ENCODE measurements at regions not wholly inside any gene's neighbourhood (a gene's known extent, or its start where the extent isn't known, plus 50 kb on each side); places are given as distances from the start of the nearest gene placed in this dataset.

- DNase-seq (ENCODE audit: low read depth) (no peak), FAIRE-seq (no peak)
- no peaks in the 10 kb centered on the region for H3K27me3 Mint-ChIP-seq (ENCODE audit: low read depth, unreplicated experiment)
- no peaks in the 10 kb centered on the region for H3K27me3 ChIP-seq (ENCODE audit: insufficient read depth, low read length)
- no peak overlapping the region for H2AFZ ChIP-seq (ENCODE audit: low read depth, low read length)
- no peak overlapping the region for H3K27ac Mint-ChIP-seq (ENCODE audit: unreplicated experiment)
- H3K79me2 ChIP-seq (ENCODE audit: insufficient read depth, low read length): no peaks in the 10 kb centered on the region
- H4K20me1 ChIP-seq (ENCODE audit: insufficient read depth, low read length): no peaks in the 10 kb centered on the region
- H3K4me3 ChIP-seq (ENCODE audit: insufficient read depth, low read depth, low read length): no peak overlapping the region
- no peak overlapping the region for H3K4me3 Mint-ChIP-seq (ENCODE audit: unreplicated experiment)
- no peaks in the 10 kb centered on the region for H3K36me3 ChIP-seq (ENCODE audit: insufficient read depth, low read length)
- H3K4me2 ChIP-seq (ENCODE audit: low read length): no peak overlapping the region
- H3K36me3 Mint-ChIP-seq (ENCODE audit: low read depth, unreplicated experiment): no peaks in the 10 kb centered on the region
- no peaks in the 10 kb centered on the region for H3K9me3 ChIP-seq (ENCODE audit: insufficient read depth, low read depth, low read length)
- H3K4me1 Mint-ChIP-seq (ENCODE audit: low read depth, unreplicated experiment): no peaks in the 10 kb centered on the region
- no peak for TF ChIP-seq EZH2 (IDR thresholded peaks at IDR 0.05; ENCODE audit: insufficient read depth, low read length)
- TF ChIP-seq CTCF (IDR thresholded peaks at IDR 0.05; ENCODE audit: insufficient read depth, low read depth, low read length): no peak
- no peak overlapping the region for H3K9ac ChIP-seq (ENCODE audit: low read length)
- H3K27ac ChIP-seq (ENCODE audit: low read depth, low read length): no peak overlapping the region
- peaks cover 16% of the 10 kb centered on the region for H3K9me3 Mint-ChIP-seq (ENCODE audit: unreplicated experiment)
- H3K4me1 ChIP-seq (ENCODE audit: insufficient read depth, low read length): no peaks in the 10 kb centered on the region
Measured at GRCh38 chrX:77264490-77264889, 182.7 kb upstream of the FGF16 start.

- no peaks in the 10 kb centered on the region for H3K36me3 Mint-ChIP-seq (ENCODE audit: low read depth, unreplicated experiment)
- no peak overlapping the region for H2AFZ ChIP-seq (ENCODE audit: low read depth, low read length)
- H3K4me1 ChIP-seq (ENCODE audit: insufficient read depth, low read length): no peaks in the 10 kb centered on the region
- no peaks in the 10 kb centered on the region for H3K27me3 ChIP-seq (ENCODE audit: insufficient read depth, low read length)
- no peaks in the 10 kb centered on the region for H3K9me3 ChIP-seq (ENCODE audit: insufficient read depth, low read depth, low read length)
- H3K79me2 ChIP-seq (ENCODE audit: insufficient read depth, low read length): no peaks in the 10 kb centered on the region
- H3K27ac ChIP-seq (ENCODE audit: low read depth, low read length): no peak overlapping the region
- peaks cover 7% of the 10 kb centered on the region for H3K9me3 Mint-ChIP-seq (ENCODE audit: unreplicated experiment)
- no peak overlapping the region for H3K27ac Mint-ChIP-seq (ENCODE audit: unreplicated experiment)
- no peak for DNase-seq (ENCODE audit: low read depth)
- H3K4me3 Mint-ChIP-seq (ENCODE audit: unreplicated experiment): no peak overlapping the region
- no peak overlapping the region for H3K4me3 ChIP-seq (ENCODE audit: insufficient read depth, low read depth, low read length)
- H3K4me1 Mint-ChIP-seq (ENCODE audit: low read depth, unreplicated experiment): peaks cover 4% of the 10 kb centered on the region
- no peak overlapping the region for H3K4me2 ChIP-seq (ENCODE audit: low read length)
- TF ChIP-seq EZH2 (IDR thresholded peaks at IDR 0.05; ENCODE audit: insufficient read depth, low read length) (no peak), CTCF (IDR thresholded peaks at IDR 0.05; ENCODE audit: insufficient read depth, low read depth, low read length) (no peak)
- H3K36me3 ChIP-seq (ENCODE audit: insufficient read depth, low read length): no peaks in the 10 kb centered on the region
- H3K9ac ChIP-seq (ENCODE audit: low read length): no peak overlapping the region
- no peaks in the 10 kb centered on the region for H4K20me1 ChIP-seq (ENCODE audit: insufficient read depth, low read length)
- no peaks in the 10 kb centered on the region for H3K27me3 Mint-ChIP-seq (ENCODE audit: low read depth, unreplicated experiment)
- FAIRE-seq: no peak
Measured at GRCh38 chrX:77275392-77275791, 171.8 kb upstream of the FGF16 start.

GRCh38 chrX:77276742-77277141, 170.4 kb upstream of the FGF16 start:
- Mint-ChIP-seq H3K9me3 (ENCODE audit: unreplicated experiment) (peaks cover 7% of the 10 kb centered on the region), H3K36me3 (ENCODE audit: low read depth, unreplicated experiment) (no peaks in the 10 kb centered on the region), H3K27me3 (ENCODE audit: low read depth, unreplicated experiment) (no peaks in the 10 kb centered on the region), H3K27ac (ENCODE audit: unreplicated experiment) (no peak overlapping the region), H3K4me1 (ENCODE audit: low read depth, unreplicated experiment) (peaks cover 4% of the 10 kb centered on the region), H3K4me3 (ENCODE audit: unreplicated experiment) (no peak overlapping the region)
- DNase-seq (ENCODE audit: low read depth): no peak
- no peak overlapping the region for H3K4me2 ChIP-seq (ENCODE audit: low read length)
- H2AFZ ChIP-seq (ENCODE audit: low read depth, low read length): no peak overlapping the region
- no peaks in the 10 kb centered on the region for H3K27me3 ChIP-seq (ENCODE audit: insufficient read depth, low read length)
- no peaks in the 10 kb centered on the region for H3K4me1 ChIP-seq (ENCODE audit: insufficient read depth, low read length)
- H3K9me3 ChIP-seq (ENCODE audit: insufficient read depth, low read depth, low read length): no peaks in the 10 kb centered on the region
- H3K36me3 ChIP-seq (ENCODE audit: insufficient read depth, low read length): no peaks in the 10 kb centered on the region
- H4K20me1 ChIP-seq (ENCODE audit: insufficient read depth, low read length): no peaks in the 10 kb centered on the region
- no peak for FAIRE-seq
- no peak overlapping the region for H3K27ac ChIP-seq (ENCODE audit: low read depth, low read length)
- H3K4me3 ChIP-seq (ENCODE audit: insufficient read depth, low read depth, low read length): no peak overlapping the region
- H3K79me2 ChIP-seq (ENCODE audit: insufficient read depth, low read length): no peaks in the 10 kb centered on the region
- TF ChIP-seq EZH2 (IDR thresholded peaks at IDR 0.05; ENCODE audit: insufficient read depth, low read length): no peak
- TF ChIP-seq CTCF (IDR thresholded peaks at IDR 0.05; ENCODE audit: insufficient read depth, low read depth, low read length): no peak
- H3K9ac ChIP-seq (ENCODE audit: low read length): no peak overlapping the region
